ENCODE measurements at regions not wholly inside any gene's neighbourhood (a gene's known extent, or its start where the extent isn't known, plus 50 kb on each side); places are given as distances from the start of the nearest gene placed in this dataset.

- Histone ChIP-seq H3K9me2 (ENCODE audit: insufficient read depth) (no peaks in the 10 kb centered on the region), H4K20me1 (ENCODE audit: insufficient read depth) (no peaks in the 10 kb centered on the region), H3K79me2 (ENCODE audit: low read depth) (no peaks in the 10 kb centered on the region), H3K9me3 (ENCODE audit: insufficient read depth, low read depth) (0 out of 2 replicates have a peak, but pooled peaks cover 3% of the 10 kb centered on the region), H3K4me3 (no peak overlapping the region), H3F3A (ENCODE audit: insufficient read depth, low read depth) (no peaks in the 10 kb centered on the region), H3K36me3 (ENCODE audit: low read depth) (no peaks in the 10 kb centered on the region), H3K4me2 (no peak overlapping the region), H3K27ac (no peak overlapping the region), H3K27me3 (ENCODE audit: insufficient read depth, low read depth) (peaks cover 21% of the 10 kb centered on the region), H3K4me1 (replicated peaks; ENCODE audit: insufficient read depth) (no peaks in the 10 kb centered on the region), H2AFZ (no peak overlapping the region)
- ChIA-PET POLR2A (ENCODE audit: unreplicated experiment) (no interaction called here), CTCF (no interaction called here)
- intact Hi-C loops (cut with micrococcal nuclease; ENCODE audit: unreplicated experiment): no loop called here
- no peak for TF ChIP-seq EZH2 (IDR thresholded peaks at IDR 0.05; ENCODE audit: low read depth)
- TF ChIP-seq, protein P1, sequence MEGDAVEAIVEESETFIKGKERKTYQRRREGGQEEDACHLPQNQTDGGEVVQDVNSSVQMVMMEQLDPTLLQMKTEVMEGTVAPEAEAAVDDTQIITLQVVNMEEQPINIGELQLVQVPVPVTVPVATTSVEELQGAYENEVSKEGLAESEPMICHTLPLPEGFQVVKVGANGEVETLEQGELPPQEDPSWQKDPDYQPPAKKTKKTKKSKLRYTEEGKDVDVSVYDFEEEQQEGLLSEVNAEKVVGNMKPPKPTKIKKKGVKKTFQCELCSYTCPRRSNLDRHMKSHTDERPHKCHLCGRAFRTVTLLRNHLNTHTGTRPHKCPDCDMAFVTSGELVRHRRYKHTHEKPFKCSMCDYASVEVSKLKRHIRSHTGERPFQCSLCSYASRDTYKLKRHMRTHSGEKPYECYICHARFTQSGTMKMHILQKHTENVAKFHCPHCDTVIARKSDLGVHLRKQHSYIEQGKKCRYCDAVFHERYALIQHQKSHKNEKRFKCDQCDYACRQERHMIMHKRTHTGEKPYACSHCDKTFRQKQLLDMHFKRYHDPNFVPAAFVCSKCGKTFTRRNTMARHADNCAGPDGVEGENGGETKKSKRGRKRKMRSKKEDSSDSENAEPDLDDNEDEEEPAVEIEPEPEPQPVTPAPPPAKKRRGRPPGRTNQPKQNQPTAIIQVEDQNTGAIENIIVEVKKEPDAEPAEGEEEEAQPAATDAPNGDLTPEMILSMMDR (conservative IDR thresholded peaks at IDR 0.05): no peak
- no peak for DNase-seq
- BruUV-seq (replicated peaks): no TSS peak
Measured at GRCh38 chr7:56218510-56218909, 102.3 kb upstream of the NUPR2 start.

- Histone ChIP-seq H3K4me1 (replicated peaks; ENCODE audit: insufficient read depth) (no peaks in the 10 kb centered on the region), H3K4me3 (no peak overlapping the region), H4K20me1 (ENCODE audit: insufficient read depth) (no peaks in the 10 kb centered on the region), H3K4me2 (no peak overlapping the region), H3K79me2 (ENCODE audit: low read depth) (no peaks in the 10 kb centered on the region), H3K36me3 (ENCODE audit: low read depth) (no peaks in the 10 kb centered on the region), H3K9me3 (ENCODE audit: insufficient read depth, low read depth) (peaks cover 3% of the 10 kb centered on the region; the same call in 1 of the 2 replicates), H3K27ac (no peak overlapping the region), H3K9me2 (ENCODE audit: insufficient read depth) (no peaks in the 10 kb centered on the region), H3F3A (ENCODE audit: insufficient read depth, low read depth) (no peaks in the 10 kb centered on the region), H3K27me3 (ENCODE audit: insufficient read depth, low read depth) (peaks cover 16% of the 10 kb centered on the region), H2AFZ (no peak overlapping the region)
- intact Hi-C loops (cut with micrococcal nuclease; ENCODE audit: unreplicated experiment): no loop called here
- TF ChIP-seq EZH2 (IDR thresholded peaks at IDR 0.05; ENCODE audit: low read depth): no peak
- TF ChIP-seq, protein P1 (conservative IDR thresholded peaks at IDR 0.05): no peak
- no TSS peak for BruUV-seq (replicated peaks)
- ChIA-PET POLR2A (ENCODE audit: unreplicated experiment) (no interaction called here), CTCF (no interaction called here)
- DNase-seq: no peak
Measured at GRCh38 chr7:56213574-56213973, 97.4 kb upstream of the NUPR2 start.

GRCh38 chr7:56206420-56206819 is 90.2 kb upstream of the NUPR2 start:
- DNase-seq: no peak
- Histone ChIP-seq H3K27me3 (ENCODE audit: insufficient read depth, low read depth) (no peaks in the 10 kb centered on the region), H3F3A (ENCODE audit: insufficient read depth, low read depth) (no peaks in the 10 kb centered on the region), H3K9me2 (ENCODE audit: insufficient read depth) (no peaks in the 10 kb centered on the region), H3K4me1 (replicated peaks; ENCODE audit: insufficient read depth) (no peaks in the 10 kb centered on the region), H3K27ac (no peak overlapping the region), H3K36me3 (ENCODE audit: low read depth) (no peaks in the 10 kb centered on the region), H3K4me2 (no peak overlapping the region), H4K20me1 (ENCODE audit: insufficient read depth) (no peaks in the 10 kb centered on the region), H3K9me3 (ENCODE audit: insufficient read depth, low read depth) (no peaks in the 10 kb centered on the region; the same call in 1 of the 2 replicates), H2AFZ (no peak overlapping the region), H3K79me2 (ENCODE audit: low read depth) (no peaks in the 10 kb centered on the region), H3K4me3 (no peak overlapping the region)
- intact Hi-C loops (cut with micrococcal nuclease; ENCODE audit: unreplicated experiment): no loop called here
- TF ChIP-seq EZH2 (IDR thresholded peaks at IDR 0.05; ENCODE audit: low read depth): no peak
- TF ChIP-seq, protein P1 (conservative IDR thresholded peaks at IDR 0.05): no peak
- CTCF ChIA-PET: no interaction called here
- POLR2A ChIA-PET (ENCODE audit: unreplicated experiment): no interaction called here
- no TSS peak for BruUV-seq (replicated peaks)

Measured in PC-9 (cell line).